ENCODE measurements at regions not wholly inside any gene's neighbourhood (a gene's known extent, or its start where the extent isn't known, plus 50 kb on each side); places are given as distances from the start of the nearest gene placed in this dataset.

- WGBS (ENCODE audit: missing lambda C conversion rate), result 10% methylated on average over 1 of the region's 1 CpG
- no peaks in the 10 kb centered on the region for H3K9me3 ChIP-seq
- H3K4me3 ChIP-seq, result no peak overlapping the region
- DNase-seq (ENCODE audit: low read depth in 1 of 2, low spot score in 1 of 2) (no peak), ATAC-seq (no peak), FAIRE-seq (no peak)
- TF ChIP-seq GATA3 (IDR thresholded peaks at IDR 0.05; ENCODE audit: borderline replicate concordance) (no peak), TP53 (CRISPR knock-in tag; IDR thresholded peaks at IDR 0.05) (no peak), E2F6 (IDR thresholded peaks at IDR 0.05; ENCODE audit: borderline replicate concordance, low read depth) (no peak), CBX8 (IDR thresholded peaks at IDR 0.05) (no peak), MAZ (IDR thresholded peaks at IDR 0.05; ENCODE audit: borderline replicate concordance, low read depth, low read length) (no peak), JUNB (IDR thresholded peaks at IDR 0.05) (no peak), JUN (IDR thresholded peaks at IDR 0.05) (no peak), RAD21 (conservative IDR thresholded peaks at IDR 0.05 in 1 of 2, IDR thresholded peaks at IDR 0.05 in 1 of 2) (no peak), EHMT2 (IDR thresholded peaks at IDR 0.05; ENCODE audit: low read depth) (no peak), CTCF (IDR thresholded peaks at IDR 0.05) (no peak), HOXB13 (CRISPR knock-in tag; IDR thresholded peaks at IDR 0.05; ENCODE audit: low read depth) (no peak)
- no peaks in the 10 kb centered on the region for H3K4me1 ChIP-seq
- CTCF ChIA-PET, result no interaction called here
- no peak overlapping the region for H3K27ac ChIP-seq
- no peak overlapping the region for H3K4me2 ChIP-seq
- POLR2A ChIA-PET, result no interaction called here
Measured at GRCh38 chr11:96894587-96894986, 504.8 kb downstream of the JRKL start.

GRCh38 chr11:96899971-96900370 is 510.2 kb downstream of the JRKL start:
- DNase-seq (ENCODE audit: low read depth in 1 of 2, low spot score in 1 of 2) (no peak), ATAC-seq (no peak), FAIRE-seq (no peak)
- no peaks in the 10 kb centered on the region for H3K9me3 ChIP-seq
- no peaks in the 10 kb centered on the region for H3K4me1 ChIP-seq
- H3K4me2 ChIP-seq, result no peak overlapping the region
- 3% methylated on average over 5 of the region's 5 CpGs for WGBS (ENCODE audit: missing lambda C conversion rate)
- ChIA-PET POLR2A (no interaction called here), CTCF (no interaction called here)
- no peak overlapping the region for H3K4me3 ChIP-seq
- TF ChIP-seq CHD2 (IDR thresholded peaks at IDR 0.05; ENCODE audit: low read length, partially characterized antibody) (no peak), ZSCAN20 (CRISPR knock-in tag; IDR thresholded peaks at IDR 0.05) (no peak), ZNF302 (CRISPR knock-in tag; IDR thresholded peaks at IDR 0.05) (no peak), NPAS2 (CRISPR knock-in tag; IDR thresholded peaks at IDR 0.05; ENCODE audit: borderline replicate concordance) (no peak), REST (IDR thresholded peaks at IDR 0.05) (no peak), EHMT2 (IDR thresholded peaks at IDR 0.05; ENCODE audit: low read depth) (no peak), HOXA7 (CRISPR knock-in tag; IDR thresholded peaks at IDR 0.05) (no peak), JUN (IDR thresholded peaks at IDR 0.05) (no peak), KDM1A (IDR thresholded peaks at IDR 0.05; ENCODE audit: low read depth) (no peak), EHF (CRISPR knock-in tag; IDR thresholded peaks at IDR 0.05) (no peak), RNF2 (IDR thresholded peaks at IDR 0.05; ENCODE audit: borderline replicate concordance, low read depth) (no peak), RARB (CRISPR knock-in tag; IDR thresholded peaks at IDR 0.05) (no peak), ZFP36 (IDR thresholded peaks at IDR 0.05; ENCODE audit: borderline replicate concordance, partially characterized antibody) (no peak), BHLHE40 (IDR thresholded peaks at IDR 0.05; ENCODE audit: low read depth, low read length) (no peak), MAFK (IDR thresholded peaks at IDR 0.05; ENCODE audit: partially characterized antibody) (no peak)
- H3K27ac ChIP-seq, result no peak overlapping the region

All from A549 (cell line).